ENCODE measurements at regions not wholly inside any gene's neighbourhood (a gene's known extent, or its start where the extent isn't known, plus 50 kb on each side); places are given as distances from the start of the nearest gene placed in this dataset.

GRCh38 chr6:68008445-68008844 is 626.6 kb upstream of the ADGRB3 start:
- H3K36me3 ChIP-seq, result no peaks in the 10 kb centered on the region
- no peaks in the 10 kb centered on the region for H3K9me3 ChIP-seq
- intact Hi-C loops (cut with DNase I), result no loop called here

GRCh38 chr6:68007717-68008116 is 627.4 kb upstream of the ADGRB3 start:
- intact Hi-C loops (cut with DNase I), result no loop called here
- no peak for DNase-seq (ENCODE audit: extremely low spot score in 2 of 2)

More at GRCh38 chr6:68008445-68008844, 626.6 kb upstream of the ADGRB3 start:
- H3K4me1 ChIP-seq, result no peaks in the 10 kb centered on the region
- no peaks in the 10 kb centered on the region for H3K27me3 ChIP-seq
- H3K27ac ChIP-seq, result no peak overlapping the region
- no peak for DNase-seq (ENCODE audit: extremely low spot score in 2 of 2)
- no peak for TF ChIP-seq POLR2A (IDR thresholded peaks at IDR 0.05)
- H3K4me3 ChIP-seq, result no peak overlapping the region

GRCh38 chr6:67986694-67987232 is 648.3 kb upstream of the ADGRB3 start:
- Histone ChIP-seq H3K4me1 (no peaks in the 10 kb centered on the region), H3K27ac (no peak overlapping the region), H3K36me3 (no peaks in the 10 kb centered on the region), H3K9me3 (no peaks in the 10 kb centered on the region), H3K27me3 (no peaks in the 10 kb centered on the region), H3K4me3 (no peak overlapping the region)
- no peak for DNase-seq (ENCODE audit: extremely low spot score in 2 of 2)
- TF ChIP-seq POLR2A (IDR thresholded peaks at IDR 0.05) (no peak), POLR2AphosphoS5 (IDR thresholded peaks at IDR 0.05; ENCODE audit: insufficient read depth in 1 of 2, low read depth in 1 of 2) (no peak), CTCF (IDR thresholded peaks at IDR 0.05) (no peak)
- intact Hi-C loops (cut with DNase I), result no loop called here

More at GRCh38 chr6:68007717-68008116, 627.4 kb upstream of the ADGRB3 start:
- Histone ChIP-seq H3K4me3 (no peak overlapping the region), H3K27ac (no peak overlapping the region), H3K4me1 (no peaks in the 10 kb centered on the region), H3K27me3 (no peaks in the 10 kb centered on the region), H3K36me3 (no peaks in the 10 kb centered on the region), H3K9me3 (no peaks in the 10 kb centered on the region)
- TF ChIP-seq POLR2AphosphoS5 (IDR thresholded peaks at IDR 0.05; ENCODE audit: insufficient read depth in 1 of 2, low read depth in 1 of 2) (no peak), CTCF (IDR thresholded peaks at IDR 0.05) (no peak), POLR2A (IDR thresholded peaks at IDR 0.05) (no peak)

- intact Hi-C loops (cut with DNase I), result no loop called here
- no peaks in the 10 kb centered on the region for H3K36me3 ChIP-seq
- no peak overlapping the region for H3K4me3 ChIP-seq
- no peak overlapping the region for H3K27ac ChIP-seq
- TF ChIP-seq CTCF (IDR thresholded peaks at IDR 0.05) (no peak), POLR2A (IDR thresholded peaks at IDR 0.05) (no peak), POLR2AphosphoS5 (IDR thresholded peaks at IDR 0.05; ENCODE audit: insufficient read depth in 1 of 2, low read depth in 1 of 2) (no peak)
- H3K9me3 ChIP-seq, result no peaks in the 10 kb centered on the region
- H3K27me3 ChIP-seq, result no peaks in the 10 kb centered on the region
- H3K4me1 ChIP-seq, result no peaks in the 10 kb centered on the region
- DNase-seq (ENCODE audit: extremely low spot score in 2 of 2), result no peak
These were observed 658.6 kb upstream of the ADGRB3 start for GRCh38 chr6:67976486-67976885.

- H3K4me3 ChIP-seq, result no peak overlapping the region
- no peak for DNase-seq (ENCODE audit: extremely low spot score in 2 of 2)
- H3K4me1 ChIP-seq, result no peaks in the 10 kb centered on the region
- intact Hi-C loops (cut with DNase I), result no loop called here
- no peaks in the 10 kb centered on the region for H3K36me3 ChIP-seq
- no peaks in the 10 kb centered on the region for H3K9me3 ChIP-seq
- H3K27ac ChIP-seq, result no peak overlapping the region
- no peak for TF ChIP-seq POLR2AphosphoS5 (IDR thresholded peaks at IDR 0.05; ENCODE audit: insufficient read depth in 1 of 2, low read depth in 1 of 2)
- TF ChIP-seq POLR2A (IDR thresholded peaks at IDR 0.05), result no peak
- H3K27me3 ChIP-seq, result no peaks in the 10 kb centered on the region
These were observed 660.2 kb upstream of the ADGRB3 start for GRCh38 chr6:67974931-67975330.

- Histone ChIP-seq H3K4me3 (no peak overlapping the region), H3K4me1 (no peaks in the 10 kb centered on the region), H3K27me3 (no peaks in the 10 kb centered on the region), H3K9me3 (no peaks in the 10 kb centered on the region), H3K27ac (no peak overlapping the region), H3K36me3 (no peaks in the 10 kb centered on the region)
- no peak for TF ChIP-seq POLR2AphosphoS5 (IDR thresholded peaks at IDR 0.05; ENCODE audit: insufficient read depth in 1 of 2, low read depth in 1 of 2)
- no peak for TF ChIP-seq POLR2A (IDR thresholded peaks at IDR 0.05)
- no peak for TF ChIP-seq CTCF (IDR thresholded peaks at IDR 0.05)
- no peak for DNase-seq (ENCODE audit: extremely low spot score in 2 of 2)
- intact Hi-C loops (cut with DNase I), result no loop called here
These were observed 663.3 kb upstream of the ADGRB3 start for GRCh38 chr6:67971812-67972211.

All from vagina (tissue), 2 donors.